HK-2 (cell line): ENCODE measurements at regions not wholly inside any gene's neighbourhood (a gene's known extent, or its start where the extent isn't known, plus 50 kb on each side); places are given as distances from the start of the nearest gene placed in this dataset.
"Not testable (repeated sequence)": the region's sequence is repeated elsewhere in the genome, so short reads cannot be mapped to it uniquely, and the experiment has no call there.

ENCODE experiments used
- DNase-seq: peaks from one replicate; pipeline ENCODE4 v3.0.0-alpha.2; 2018; ENCODE audit not compliant: unreplicated experiment

DNA sequence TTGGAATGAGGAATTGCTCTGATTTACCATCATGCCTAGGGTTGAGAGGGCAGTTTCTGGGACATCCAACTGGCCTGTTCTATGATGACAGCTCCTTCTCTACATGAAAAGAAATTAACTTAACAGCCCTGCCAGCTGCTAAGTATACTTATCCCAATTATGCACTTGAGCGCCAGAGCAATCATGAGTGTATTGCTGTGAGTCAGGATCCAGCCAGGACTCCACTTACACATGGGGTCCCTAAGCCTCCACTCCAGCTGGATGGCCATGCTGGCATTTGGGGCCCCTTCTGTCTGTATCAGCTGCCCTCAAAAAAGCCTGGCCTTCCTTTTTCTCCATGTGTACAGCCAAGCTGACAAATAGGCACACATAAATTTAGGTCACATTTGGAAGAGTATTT is 481.9 kb downstream of the TMX3 start:
- no peak for DNase-seq

DNA sequence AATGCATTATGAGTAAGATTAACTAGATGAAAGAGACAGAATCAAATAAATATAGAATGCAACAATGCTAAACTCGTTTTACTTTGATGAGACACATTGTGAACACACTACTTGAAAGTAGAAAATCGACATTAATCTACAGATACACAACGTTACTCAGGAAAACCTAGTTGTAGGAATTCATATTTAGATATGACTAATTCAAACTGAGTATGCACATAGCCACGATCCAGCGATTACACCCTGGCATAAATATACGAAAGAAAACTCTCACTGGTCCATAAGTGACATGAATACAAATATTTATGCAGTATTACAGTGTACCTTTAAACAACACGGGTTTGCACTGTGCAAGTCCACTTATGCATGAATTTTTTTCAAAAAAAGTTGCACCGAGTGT is 485.6 kb downstream of the TMX3 start:
- no peak for DNase-seq

DNA sequence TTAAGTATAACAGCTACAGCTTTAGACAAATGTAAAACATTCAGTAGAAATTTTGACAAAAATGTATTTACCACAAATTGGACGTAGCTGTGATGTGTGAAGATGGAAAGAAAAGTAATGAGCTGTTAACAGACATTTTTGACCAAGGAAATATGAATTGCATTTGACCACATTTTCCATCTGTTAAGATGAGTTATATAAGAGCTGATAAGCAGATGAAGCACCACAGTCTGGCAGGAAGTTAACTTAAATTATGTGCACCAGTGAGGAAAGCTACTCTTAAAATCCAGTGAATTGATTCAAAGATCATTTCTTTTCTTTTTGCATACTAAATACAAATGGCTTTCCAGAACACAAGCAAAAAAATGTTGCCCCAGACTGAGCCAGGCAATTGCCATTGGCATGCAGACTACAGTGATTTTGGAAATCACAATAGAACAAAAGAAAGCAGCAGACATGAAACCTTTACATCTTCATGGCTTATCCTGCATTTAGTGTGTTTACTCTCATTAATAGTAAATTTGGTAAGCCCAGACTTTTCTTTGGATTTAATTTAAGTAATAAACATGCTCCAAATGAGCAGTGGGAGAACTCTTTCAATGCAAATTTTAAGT is 493.7 kb downstream of the TMX3 start:
- no peak for DNase-seq

DNA sequence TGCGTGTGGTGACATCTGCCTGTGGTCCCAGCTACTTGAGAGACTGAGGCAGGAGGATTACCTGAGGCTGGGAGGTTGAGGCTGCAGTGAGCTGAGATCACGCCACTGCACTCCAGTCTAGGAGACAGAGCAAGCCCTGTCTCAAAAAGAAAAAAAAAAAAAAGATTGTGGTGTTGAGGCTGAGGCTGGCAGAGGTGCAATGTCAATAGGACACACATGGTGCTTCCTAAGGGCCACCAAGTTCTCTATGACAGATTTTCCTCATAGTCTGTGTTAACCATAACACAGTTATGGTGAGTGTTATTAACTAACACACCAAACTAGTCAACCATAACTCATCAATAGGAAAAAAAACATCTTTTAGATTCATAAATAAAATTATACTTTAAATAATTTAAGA is 494.4 kb downstream of the TMX3 start:
- DNase-seq, result no peak

DNA sequence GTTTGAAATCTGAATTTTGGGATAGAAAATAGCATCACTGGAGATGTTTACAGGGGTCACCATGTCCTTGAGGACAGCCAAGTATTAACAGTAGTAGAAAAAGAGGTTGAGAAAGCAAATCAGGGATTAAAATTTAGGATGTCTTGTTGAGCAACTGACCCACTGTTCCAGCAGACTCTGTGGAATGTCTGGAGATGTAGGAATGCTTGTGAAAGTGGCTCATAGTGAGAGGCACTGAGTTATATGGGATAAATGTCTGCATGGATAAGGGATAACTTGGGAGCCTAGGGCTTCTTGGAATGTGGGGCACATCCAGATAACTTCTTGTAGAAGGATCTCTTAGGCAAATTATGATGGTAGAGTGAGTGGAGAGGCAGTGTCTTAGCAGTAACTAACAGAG is 495.0 kb downstream of the TMX3 start:
- no peak for DNase-seq

DNA sequence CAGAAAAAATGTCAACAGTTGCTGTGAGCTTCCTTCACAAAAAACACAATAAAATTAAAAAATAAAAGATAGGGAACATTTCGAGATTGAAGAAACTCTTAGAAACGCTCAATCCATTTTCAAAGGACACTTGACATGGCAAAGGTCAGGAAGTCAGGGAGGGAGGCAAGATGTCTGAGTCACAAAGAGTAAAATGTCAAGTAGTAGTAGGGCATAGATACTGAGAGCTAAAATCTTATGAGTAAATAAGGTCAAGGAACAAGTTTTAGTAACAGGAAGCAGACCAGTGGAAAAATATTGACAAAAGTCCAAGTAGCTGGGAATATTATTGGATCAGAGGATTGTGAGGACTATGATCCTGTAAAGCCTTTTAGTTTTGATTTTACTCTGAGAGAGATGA is 495.6 kb downstream of the TMX3 start:
- DNase-seq, result no peak

DNA sequence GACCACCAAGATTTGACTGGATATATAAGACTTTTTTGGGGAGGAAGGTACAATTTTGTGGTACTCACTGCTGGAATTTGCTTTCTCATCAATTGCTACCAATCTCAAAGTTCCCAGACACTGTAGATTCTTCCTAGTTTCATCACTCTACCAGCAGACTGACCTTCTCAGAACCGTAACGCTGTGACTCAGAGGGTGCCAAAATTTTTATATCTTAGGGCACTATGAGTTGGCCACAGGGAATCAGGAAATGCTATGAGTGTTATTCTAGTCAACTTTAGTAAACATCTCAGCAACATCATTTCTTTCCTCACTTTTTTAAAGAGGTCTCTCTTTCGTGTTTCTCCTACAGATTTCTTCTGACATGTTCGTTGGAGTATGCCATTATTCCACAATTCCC is 499.0 kb downstream of the TMX3 start:
- DNase-seq, result no peak

DNA sequence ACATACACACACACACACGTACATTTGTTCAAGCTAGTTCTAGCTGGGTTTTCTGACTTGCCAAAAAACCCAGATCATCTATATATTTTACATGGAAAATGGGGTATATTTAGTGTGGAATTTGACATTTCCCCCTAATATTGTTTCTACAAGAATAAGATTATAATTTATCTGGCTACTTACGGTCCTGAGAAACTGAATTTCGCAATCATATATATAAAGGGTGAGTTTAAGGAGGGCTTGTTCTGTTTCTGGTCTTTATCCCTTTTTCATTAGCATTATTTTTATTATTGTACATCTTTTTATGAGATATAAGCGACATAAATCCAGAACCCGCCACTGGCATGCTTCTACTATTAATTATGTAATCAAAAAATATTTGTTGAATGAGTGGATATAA is 528.9 kb downstream of the TMX3 start:
- DNase-seq, result no peak

DNA sequence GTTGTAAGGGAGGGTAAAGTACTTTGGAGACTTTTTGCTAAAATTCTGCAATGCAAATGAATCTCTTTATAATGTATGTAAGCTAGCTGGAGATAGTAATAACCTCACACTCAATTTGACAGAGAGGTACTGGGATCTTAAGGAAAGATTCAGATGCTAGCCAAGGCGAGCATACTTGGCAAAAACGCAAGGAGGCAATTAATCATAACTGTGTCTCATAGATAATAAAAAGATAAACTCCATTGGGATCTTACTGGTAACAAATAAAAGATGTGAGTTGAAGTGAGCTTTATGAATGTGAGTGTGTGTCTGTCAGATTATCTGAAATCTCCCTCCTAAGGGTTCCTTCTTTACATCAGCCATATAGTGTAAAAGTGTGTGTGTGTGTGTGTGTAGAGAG is 533.0 kb downstream of the TMX3 start:
- no peak for DNase-seq

DNA sequence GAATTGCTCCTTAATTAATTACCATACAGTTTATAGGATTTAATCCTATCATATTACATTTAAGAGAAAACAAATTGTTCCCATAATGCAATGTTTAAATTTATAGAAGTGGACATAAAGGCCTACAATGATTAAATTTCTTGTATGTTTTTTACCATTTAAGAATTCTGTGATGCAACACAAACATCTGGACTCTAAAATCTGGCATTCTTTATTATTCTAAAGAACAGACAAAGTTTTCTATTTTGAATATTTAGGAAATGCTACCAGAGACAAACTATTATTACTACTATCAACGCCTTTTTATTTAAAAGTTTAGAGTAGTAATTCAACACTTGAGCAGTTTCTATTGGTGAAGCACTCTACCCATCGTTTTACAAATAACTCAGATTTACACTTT is 535.1 kb downstream of the TMX3 start:
- DNase-seq, result no peak

DNA sequence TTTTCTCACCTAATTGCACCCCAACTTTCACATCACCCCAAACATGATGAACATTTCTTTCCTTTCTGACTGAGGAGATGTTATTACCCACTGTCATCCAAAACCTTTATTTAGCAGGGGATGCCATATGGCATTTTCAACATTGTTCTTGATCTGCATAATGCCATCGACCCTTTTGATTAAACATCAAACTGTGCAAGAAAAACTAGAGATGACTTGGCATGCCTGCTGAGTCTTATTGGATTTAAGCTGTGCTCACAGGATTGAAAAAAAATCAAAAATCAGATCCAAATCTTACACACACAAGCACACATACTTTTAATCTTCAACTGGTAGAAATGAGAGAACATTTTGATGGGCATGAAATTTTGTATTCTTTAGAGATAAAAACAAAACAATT is 536.0 kb downstream of the TMX3 start:
- no peak for DNase-seq

DNA sequence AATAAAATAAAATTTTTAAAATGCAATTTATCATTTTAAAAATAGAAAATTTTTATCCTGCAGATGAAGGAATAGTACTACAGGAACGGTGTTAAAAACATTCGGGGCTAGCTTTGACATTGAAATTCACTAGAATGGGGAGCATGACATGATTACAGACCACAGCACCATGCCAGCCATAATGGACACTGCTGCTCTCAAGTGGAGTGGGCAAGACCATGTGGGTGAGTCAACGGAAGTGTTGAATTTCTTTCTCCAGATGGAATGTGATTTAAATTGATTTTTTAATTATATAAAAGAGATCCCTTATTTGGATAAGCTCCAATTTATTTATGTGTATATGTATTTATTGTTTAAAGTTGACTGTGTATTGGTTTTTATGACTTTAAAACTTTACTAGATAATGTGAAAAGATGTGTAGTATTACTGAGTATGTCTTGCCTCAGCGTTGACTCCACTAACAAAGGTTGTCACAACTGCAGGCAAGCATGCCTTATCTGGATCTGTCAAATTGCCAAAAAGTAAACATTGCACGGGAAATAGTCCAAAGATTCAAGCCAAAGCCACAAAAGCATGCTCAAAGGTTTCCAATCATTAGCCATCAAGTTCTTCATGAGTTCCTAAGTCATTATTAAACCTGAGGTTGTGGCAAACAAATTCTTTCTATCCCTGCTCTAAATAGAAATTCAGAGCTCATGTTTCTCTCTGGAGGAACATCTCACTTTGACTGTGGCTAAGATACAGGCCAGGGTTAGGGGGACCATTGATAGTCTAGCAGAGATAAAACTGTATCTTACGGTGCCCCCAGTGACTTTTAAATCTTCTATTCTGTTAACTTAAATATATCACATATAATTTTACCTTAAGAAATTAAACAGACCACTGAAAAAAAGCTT is 536.9 kb downstream of the TMX3 start:
- no peak for DNase-seq

DNA sequence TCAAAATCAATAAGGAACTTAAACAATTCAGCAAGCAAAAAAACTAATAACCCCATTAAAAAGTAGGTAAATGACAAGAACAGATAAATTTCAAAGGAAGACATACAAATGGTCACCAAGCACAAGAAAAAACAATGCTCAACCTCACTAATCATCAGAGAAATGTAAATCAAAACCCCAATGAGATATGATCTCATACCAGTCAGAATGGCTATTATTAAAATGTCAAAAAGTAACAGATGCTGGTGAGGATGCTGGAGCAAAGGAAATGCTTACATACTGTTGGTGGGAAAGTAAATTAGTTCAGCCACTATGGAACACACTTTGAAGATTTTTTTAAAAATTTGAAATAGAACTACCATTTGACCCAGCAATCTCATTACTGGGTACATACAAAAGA is 538.0 kb downstream of the TMX3 start:
- no peak for DNase-seq

DNA sequence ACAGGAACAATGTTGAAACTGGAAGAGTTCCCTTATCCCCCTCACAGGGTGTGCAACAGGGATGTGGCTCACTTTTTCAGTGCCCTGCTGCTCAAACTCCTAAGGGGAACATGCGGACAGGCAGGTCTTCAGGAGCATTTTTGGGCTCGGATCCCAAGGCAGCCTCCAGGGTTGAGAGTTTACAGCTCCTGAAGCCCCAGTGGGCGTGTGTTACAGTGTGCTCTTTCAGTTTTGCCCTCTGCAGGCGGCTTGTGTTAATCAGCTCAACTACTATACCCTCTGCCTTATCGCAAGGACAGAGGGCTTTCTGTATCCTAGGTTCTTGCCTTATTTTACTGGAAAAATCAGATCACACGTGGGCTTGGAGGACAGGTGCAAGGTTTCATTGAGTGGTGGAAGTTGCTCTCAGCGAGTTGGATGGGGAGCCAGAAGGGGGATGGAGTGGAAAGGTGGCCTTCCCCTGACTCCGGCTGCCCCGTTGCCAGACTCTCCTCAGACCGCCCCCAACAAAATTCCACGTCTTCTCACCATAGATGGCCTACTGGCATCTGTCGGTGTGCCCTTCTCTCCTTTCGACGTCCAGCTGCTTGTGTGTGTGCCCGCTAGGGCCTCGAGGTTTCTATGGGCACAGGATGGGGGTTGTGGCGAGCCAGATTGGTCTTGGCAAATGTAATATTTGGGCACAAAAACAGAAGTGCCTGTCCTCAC is 541.9 kb downstream of the TMX3 start:
- DNase-seq, result no peak

DNA sequence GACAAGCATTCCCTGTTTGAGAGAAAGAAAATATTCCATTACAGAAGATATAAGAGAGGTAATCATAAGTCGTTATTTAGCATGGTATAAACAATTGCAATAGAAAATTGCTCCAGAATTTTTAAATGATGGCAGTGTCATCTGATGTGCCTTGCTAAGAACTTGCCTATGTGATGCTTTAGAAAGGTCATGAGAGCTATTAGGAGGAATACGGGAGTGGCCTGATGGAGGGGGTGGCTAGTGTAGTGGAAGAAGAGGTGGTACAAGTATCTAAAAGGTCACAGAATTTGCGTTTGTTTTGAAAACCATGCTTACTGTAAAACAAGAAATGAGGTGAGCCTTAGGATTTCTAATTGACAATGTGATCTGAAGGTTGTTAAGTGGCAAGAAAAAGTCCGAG is 550.0 kb downstream of the TMX3 start:
- no peak for DNase-seq

DNA sequence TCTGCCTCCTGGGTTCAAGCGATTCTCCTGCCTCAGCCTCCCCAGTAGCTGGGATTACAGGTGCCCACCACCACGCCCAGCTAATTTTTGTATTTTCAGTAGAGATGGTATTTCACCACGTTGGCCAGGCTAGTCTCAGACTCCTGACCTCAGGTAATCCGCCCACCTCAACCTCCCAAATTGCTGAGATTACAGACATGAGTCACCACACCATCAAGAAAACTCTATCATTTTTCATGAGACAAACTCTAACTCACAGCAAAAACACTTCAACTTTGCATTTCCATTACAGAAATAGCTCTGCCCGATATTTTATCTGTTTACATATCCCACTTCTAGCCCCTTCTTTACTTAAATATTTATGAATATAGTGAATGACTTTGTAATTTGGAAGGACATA is 561.1 kb downstream of the TMX3 start:
- DNase-seq, result not testable (repeated sequence)

DNA sequence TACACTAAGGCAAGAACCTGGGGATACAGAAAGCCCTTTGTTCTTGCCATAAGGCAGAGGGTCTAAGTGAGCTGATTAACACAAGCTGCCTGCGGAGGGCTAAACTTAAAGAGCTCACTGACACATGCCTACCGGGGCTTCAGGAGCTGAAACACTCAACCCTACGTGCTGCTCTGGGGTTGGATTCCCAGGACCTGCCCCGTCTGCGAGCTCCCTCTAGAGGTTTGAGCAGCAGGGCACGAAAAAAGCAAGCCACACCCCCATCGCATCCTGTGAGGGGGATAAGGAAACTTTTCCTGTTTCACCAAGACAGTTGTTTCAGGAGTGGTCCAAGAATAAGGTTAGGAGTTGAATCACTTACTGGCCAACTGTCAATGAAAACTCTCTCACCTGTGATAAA is 562.1 kb downstream of the TMX3 start:
- DNase-seq, result no peak

DNA sequence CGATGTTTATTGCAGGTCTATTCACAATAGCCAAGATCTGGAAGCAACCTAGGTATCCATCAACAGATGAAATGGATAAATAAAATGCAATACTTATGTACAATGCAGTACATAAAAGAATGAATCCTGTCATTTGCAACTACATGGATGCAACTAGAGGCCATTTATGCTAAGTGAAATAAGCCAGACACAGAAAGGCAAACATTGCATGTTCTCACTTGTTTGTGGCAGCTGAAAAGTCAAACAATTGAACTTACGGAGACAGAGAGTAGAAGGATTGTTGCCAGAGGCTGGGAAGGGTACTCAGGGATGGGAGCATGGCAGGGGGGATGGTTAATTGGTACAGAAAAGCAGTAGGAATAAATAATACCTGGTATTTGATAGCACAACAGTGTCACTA is 563.9 kb downstream of the TMX3 start:
- DNase-seq, result no peak

DNA sequence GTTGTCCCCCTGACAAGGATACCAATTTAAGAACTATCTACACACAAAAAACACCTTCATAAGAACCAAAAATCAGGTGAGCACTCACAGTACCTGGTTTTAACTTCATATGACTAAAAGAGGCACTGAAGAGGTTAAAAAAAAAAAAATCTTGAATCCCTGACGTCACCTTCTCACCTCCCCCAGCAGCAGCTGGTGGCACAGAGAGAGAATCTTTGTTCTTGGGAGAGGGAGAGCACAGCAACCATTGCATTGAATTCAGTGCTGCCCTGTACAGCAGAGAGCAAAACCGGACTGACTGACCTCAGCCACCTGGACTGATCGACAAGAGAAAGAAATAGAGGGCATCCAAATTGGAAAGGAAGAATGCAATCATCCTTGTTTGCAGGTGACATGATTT is 566.0 kb downstream of the TMX3 start:
- DNase-seq, result no peak

DNA sequence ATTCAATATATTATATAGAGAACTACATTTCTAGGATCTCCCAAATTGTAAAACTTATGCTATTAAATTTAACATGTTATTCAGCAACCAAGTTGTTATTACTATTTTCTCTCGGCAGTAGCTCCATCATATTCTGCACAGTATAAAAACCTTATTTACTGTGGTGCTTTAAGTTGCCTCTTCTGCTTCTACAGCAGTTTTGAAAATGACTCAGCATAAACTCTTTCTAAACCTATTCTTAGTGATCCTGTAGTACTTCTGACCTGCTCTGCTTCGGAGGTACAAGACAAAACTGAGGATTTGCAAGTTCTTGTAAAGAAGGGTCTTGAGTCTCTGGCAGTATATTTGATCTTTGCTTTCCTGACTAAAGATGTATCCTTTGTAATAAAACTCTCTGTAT is 567.2 kb downstream of the TMX3 start:
- no peak for DNase-seq

DNA sequence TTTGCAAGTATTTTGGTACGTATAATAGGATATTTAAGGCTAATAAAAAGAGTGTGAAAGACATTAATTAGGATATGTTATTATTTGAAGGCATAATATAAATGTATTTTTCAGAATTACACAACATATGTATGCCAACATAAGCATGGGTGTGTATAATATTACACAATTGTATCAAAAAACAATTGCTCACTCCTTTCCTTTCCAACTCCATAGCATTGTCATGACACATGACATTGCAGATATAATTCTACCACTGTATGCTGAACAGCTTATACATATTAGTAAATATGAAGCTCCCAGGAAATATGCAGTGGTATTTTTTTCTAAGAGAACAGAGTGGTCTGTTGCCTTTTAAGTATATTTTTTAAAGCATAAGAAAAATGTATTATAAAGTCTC is 593.1 kb downstream of the TMX3 start:
- no peak for DNase-seq

DNA sequence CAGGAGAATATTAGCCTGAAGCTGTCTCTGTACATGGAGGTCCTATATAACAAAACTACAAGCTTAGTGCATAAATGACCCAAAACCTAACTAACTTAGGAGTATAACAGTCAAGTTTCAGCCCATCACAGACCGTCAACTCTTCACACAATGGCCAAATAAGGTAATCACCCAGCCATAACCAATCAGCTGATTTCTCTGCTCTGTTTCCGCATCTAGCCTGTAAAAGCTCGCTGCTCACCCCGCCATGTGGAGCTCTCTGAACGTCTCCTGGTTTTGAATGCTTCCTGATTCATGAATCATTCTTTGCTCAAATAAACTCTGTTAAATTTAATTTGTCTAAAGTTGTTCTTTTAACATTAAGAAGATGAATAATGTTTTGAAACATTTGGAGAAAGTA is 593.6 kb downstream of the TMX3 start:
- DNase-seq, result no peak

DNA sequence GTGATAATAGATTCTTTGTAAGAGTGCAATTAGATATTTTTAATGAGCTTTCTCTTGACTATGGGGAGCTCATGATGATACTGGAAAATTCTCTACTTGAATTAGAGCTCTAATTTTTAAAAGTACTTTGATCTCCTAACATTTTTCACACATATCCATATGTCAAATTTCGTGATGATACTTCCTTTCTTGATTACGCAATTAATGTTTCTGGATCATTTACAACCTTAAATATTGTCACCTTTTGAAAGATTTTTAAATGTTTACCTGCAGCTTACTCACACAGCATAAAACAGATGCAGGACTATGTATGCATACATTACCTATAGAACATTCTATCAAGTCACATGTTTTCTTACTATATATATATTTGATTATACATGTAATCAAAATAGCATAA is 598.5 kb upstream of the DSEL start:
- no peak for DNase-seq
